ENCODE measurements at regions not wholly inside any gene's neighbourhood (a gene's known extent, or its start where the extent isn't known, plus 50 kb on each side); places are given as distances from the start of the nearest gene placed in this dataset.

GRCh38 chr7:17654940-17655339, 285.4 kb downstream of the SNX13 start:
- DNase-seq: no peak
- no peak for TF ChIP-seq CTCF (IDR thresholded peaks at IDR 0.05)
- Mint-ChIP-seq H3K36me3 (ENCODE audit: low read depth) (peaks cover 3% of the 10 kb centered on the region; the same call in 1 of the 2 replicates), H3K4me3 (peak overlapping the region; percentile 34), H3K27ac (peak overlapping the region; percentile 75), H3K9me3 (no peaks in the 10 kb centered on the region; the same call in 1 of the 2 replicates), H3K4me1 (ENCODE audit: low read depth) (peaks cover 63% of the 10 kb centered on the region), H3K27me3 (ENCODE audit: insufficient read depth) (no peaks in the 10 kb centered on the region; the same call in 1 of the 2 replicates)

- no peak overlapping the region for H3K4me3 Mint-ChIP-seq
- no peaks in the 10 kb centered on the region; the same call in 1 of the 2 replicates for H3K27me3 Mint-ChIP-seq (ENCODE audit: insufficient read depth)
- TF ChIP-seq CTCF (IDR thresholded peaks at IDR 0.05): no peak
- DNase-seq: no peak
- no peaks in the 10 kb centered on the region; the same call in 1 of the 2 replicates for H3K9me3 Mint-ChIP-seq
- peaks cover 74% of the 10 kb centered on the region for H3K4me1 Mint-ChIP-seq (ENCODE audit: low read depth)
- H3K36me3 Mint-ChIP-seq (ENCODE audit: low read depth): peaks cover 3% of the 10 kb centered on the region; the same call in 1 of the 2 replicates
- H3K27ac Mint-ChIP-seq: no peak overlapping the region
These were observed 281.2 kb downstream of the SNX13 start for GRCh38 chr7:17659126-17659525.

GRCh38 chr7:17660116-17660515, 280.2 kb downstream of the SNX13 start:
- TF ChIP-seq CTCF (IDR thresholded peaks at IDR 0.05): no peak
- Mint-ChIP-seq H3K4me3 (no peak overlapping the region), H3K9me3 (no peaks in the 10 kb centered on the region; the same call in 1 of the 2 replicates), H3K36me3 (ENCODE audit: low read depth) (peaks cover 3% of the 10 kb centered on the region; the same call in 1 of the 2 replicates), H3K4me1 (ENCODE audit: low read depth) (peaks cover 69% of the 10 kb centered on the region), H3K27ac (peak overlapping the region; percentile 87), H3K27me3 (ENCODE audit: insufficient read depth) (no peaks in the 10 kb centered on the region; the same call in 1 of the 2 replicates)
- peak; percentile 77 for DNase-seq

GRCh38 chr7:17661982-17662585, 278.2 kb downstream of the SNX13 start:
- H3K9me3 Mint-ChIP-seq: no peaks in the 10 kb centered on the region; the same call in 1 of the 2 replicates
- H3K27ac Mint-ChIP-seq: peak overlapping the region; percentile 87
- TF ChIP-seq CTCF (IDR thresholded peaks at IDR 0.05): no peak
- peaks cover 3% of the 10 kb centered on the region; the same call in 1 of the 2 replicates for H3K36me3 Mint-ChIP-seq (ENCODE audit: low read depth)
- no peak for DNase-seq
- H3K27me3 Mint-ChIP-seq (ENCODE audit: insufficient read depth): no peaks in the 10 kb centered on the region
- peak overlapping the region; percentile 56 for H3K4me3 Mint-ChIP-seq
- H3K4me1 Mint-ChIP-seq (ENCODE audit: low read depth): peaks cover 56% of the 10 kb centered on the region

GRCh38 chr7:17663061-17663675, 277.1 kb downstream of the SNX13 start:
- H3K4me3 Mint-ChIP-seq: peak overlapping the region; percentile 56
- no peaks in the 10 kb centered on the region for H3K27me3 Mint-ChIP-seq (ENCODE audit: insufficient read depth)
- peak; percentile 79 for DNase-seq
- peaks cover 1% of the 10 kb centered on the region; the same call in 1 of the 2 replicates for H3K36me3 Mint-ChIP-seq (ENCODE audit: low read depth)
- no peak for TF ChIP-seq CTCF (IDR thresholded peaks at IDR 0.05)
- peaks cover 56% of the 10 kb centered on the region for H3K4me1 Mint-ChIP-seq (ENCODE audit: low read depth)
- peak overlapping the region; percentile 87 for H3K27ac Mint-ChIP-seq
- no peaks in the 10 kb centered on the region; the same call in 1 of the 2 replicates for H3K9me3 Mint-ChIP-seq

Measured in HFFc6 (cell line).